CD1c-positive myeloid dendritic cell (primary cell): ENCODE measurements at regions not wholly inside any gene's neighbourhood (a gene's known extent, or its start where the extent isn't known, plus 50 kb on each side); places are given as distances from the start of the nearest gene placed in this dataset.
A peak's percentile ranks its signal among the peaks of the same experiment; 100 is the strongest.
"Not testable (repeated sequence)": the region's sequence is repeated elsewhere in the genome, so short reads cannot be mapped to it uniquely, and the experiment has no call there.

ENCODE experiments used
- DNase-seq: peaks from one replicate; pipeline ENCODE4 v3.0.0-alpha.2; 2016; ENCODE audit errors: extremely low spot score

GRCh38 chr2:182548031-182548950 lies 121.5 kb upstream of the PDE1A start:
- DNase-seq, result no peak

DNA sequence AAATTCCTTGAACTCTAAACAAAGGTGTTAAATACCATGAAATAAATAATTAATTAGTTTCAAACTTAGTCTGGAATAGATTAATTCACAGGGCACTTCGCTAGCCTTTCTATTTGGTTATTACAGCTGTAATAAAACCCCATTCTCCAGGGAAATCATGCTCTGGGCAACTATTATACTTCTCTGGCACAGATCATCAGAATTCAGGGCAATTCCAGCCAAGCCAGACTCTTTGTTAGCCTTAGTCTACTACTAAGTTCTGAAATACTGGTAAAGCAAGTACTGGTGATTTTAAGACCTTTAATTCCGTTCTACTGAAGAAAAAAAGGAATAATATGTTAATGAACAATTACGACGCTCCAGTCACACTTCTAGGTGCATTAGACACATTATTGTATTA lies 123.4 kb upstream of the PDE1A start:
- DNase-seq, result no peak

- not testable (repeated sequence) for DNase-seq
Measured at GRCh38 chr2:182552232-182552631, 125.4 kb upstream of the PDE1A start.

DNA sequence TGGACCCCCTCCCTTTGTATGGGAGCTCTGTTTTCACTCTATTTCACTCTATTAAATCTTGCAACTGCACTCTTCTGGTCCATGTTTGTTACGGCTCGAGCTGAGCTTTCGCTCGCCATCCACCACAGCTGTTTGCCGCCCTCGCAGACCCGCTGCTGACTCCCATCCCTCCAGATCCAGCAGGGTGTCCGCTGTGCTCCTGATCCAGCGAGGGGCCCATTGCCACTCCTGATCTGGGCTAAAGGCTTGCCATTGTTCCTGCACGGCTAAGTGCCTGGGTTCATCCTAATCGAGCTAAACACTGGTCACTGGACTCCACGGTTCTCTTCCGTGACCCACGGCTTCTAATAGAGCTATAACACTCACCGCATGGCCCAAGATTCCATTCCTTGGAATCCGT lies 125.9 kb upstream of the PDE1A start:
- not testable (repeated sequence) for DNase-seq

GRCh38 chr2:182553483-182553882 lies 126.6 kb upstream of the PDE1A start:
- peak; percentile 52 for DNase-seq

GRCh38 chr2:182554950-182555349 lies 128.1 kb upstream of the PDE1A start:
- DNase-seq, result no peak

GRCh38 chr2:182558564-182558963 lies 131.7 kb upstream of the PDE1A start:
- no peak for DNase-seq

DNA sequence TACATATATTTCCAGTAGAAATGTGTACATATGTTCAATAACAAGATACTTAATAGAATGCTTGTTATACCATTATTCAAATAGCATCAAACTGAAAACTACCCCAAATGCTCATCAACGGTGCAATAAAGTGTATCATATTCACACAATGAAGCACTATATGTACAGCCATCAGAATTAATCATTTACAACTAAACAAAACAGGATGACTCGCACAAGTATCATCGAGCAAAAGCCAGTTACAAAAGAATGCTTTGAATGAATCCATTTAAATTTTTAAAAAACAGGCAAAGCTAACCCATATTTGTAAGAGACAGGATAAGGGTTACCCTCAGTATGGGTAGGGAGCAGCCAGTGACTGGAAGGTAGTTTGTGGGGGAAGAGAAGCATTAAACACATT lies 132.8 kb upstream of the PDE1A start:
- DNase-seq, result no peak

- DNase-seq, result no peak
Measured at GRCh38 chr2:182565911-182566567, 139.2 kb upstream of the PDE1A start.

DNA sequence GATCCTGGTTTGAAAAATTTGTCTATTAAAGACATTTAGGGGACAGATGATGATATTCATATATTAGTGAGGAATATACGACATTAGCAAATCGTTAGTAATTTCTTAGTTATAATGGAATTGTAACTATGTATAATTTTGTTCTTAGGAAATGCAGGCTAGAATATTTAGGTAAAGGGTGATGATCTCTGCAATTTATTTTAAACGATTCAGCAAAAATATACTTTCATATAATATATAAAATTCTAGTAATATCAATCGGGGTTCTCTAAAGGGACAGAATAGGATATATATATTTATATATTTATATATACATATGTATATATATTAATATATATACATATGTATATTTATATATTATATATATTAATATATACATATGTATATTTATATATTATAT lies 142.5 kb upstream of the DNAJC10 start:
- no peak for DNase-seq

- no peak for DNase-seq
Measured at GRCh38 chr2:182577816-182578215, 138.2 kb upstream of the DNAJC10 start.

DNA sequence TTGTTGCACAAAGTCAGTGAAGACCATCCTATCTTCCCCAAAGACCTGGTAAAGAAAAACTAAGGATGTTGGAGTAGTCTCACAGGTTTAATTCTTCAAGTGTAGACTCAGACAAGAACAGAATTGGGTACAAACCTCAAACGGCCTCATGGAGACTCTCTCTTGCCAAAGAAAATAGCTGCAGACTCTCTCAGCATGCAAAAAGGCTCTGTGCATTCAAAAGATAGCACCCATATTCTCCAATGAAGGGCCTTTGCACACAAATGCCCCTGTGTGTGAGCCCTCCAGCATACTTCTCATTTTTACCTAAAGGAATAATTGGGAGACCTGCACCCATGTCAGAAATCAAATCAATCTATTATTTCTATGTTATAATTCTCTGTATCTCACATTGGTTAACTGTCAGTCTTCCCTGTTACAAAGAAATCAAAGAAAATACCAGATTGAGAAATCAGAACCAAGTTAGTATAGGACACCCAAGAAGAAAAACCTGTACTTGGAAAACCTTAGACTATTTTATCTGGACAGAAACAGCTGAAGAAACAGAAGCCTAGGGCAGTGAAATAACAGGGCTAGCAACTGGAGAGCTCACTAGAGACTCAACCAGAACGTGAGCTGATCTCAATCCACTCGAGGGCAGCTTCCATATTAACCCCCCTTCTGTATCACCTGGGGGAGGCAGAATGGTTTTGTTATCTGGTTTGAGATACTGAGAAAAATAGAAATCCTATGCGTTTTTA lies 134.7 kb upstream of the DNAJC10 start:
- no peak for DNase-seq

GRCh38 chr2:182584462-182584861 lies 131.6 kb upstream of the DNAJC10 start:
- no peak for DNase-seq

- no peak for DNase-seq
Measured at GRCh38 chr2:182585001-182585400, 131.1 kb upstream of the DNAJC10 start.

DNA sequence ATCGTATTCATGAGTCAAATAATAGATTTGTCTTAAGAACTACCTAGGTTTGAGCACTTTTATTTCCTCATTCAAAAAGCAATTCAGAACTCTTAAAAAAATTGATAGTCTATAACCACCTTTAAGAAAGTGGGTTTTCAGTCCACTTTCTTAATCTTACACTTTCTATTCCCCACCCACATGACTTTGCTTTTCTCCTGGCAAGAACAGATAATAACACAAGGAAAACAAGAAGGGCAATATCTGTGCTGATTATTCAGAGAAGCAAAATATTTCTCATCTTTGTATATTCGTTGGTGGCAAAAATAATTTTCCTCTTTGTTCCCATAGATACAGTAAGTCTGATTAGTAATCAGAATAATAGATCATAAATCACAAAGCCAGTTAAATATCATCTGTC lies 130.6 kb upstream of the DNAJC10 start:
- no peak for DNase-seq

GRCh38 chr2:182586426-182586825 lies 129.6 kb upstream of the DNAJC10 start:
- no peak for DNase-seq

DNA sequence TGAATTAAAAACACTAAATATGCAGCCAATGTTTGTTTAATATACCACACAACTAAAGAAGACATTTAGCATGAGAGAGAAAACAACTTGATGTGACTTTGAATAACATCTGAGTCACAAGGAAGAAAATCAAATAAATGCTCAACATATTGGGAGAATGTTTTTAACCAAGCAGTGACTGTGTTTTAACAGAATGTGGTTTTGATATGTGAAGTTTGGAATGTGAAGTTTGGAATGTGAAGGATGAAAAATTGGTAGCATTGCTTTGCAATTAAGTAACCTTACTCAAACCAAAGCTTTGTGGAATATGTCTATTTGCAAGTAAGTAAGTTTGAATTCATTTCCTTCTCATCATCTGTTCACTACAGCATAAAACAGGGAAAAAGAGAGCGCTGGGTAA lies 128.2 kb upstream of the DNAJC10 start:
- no peak for DNase-seq

DNA sequence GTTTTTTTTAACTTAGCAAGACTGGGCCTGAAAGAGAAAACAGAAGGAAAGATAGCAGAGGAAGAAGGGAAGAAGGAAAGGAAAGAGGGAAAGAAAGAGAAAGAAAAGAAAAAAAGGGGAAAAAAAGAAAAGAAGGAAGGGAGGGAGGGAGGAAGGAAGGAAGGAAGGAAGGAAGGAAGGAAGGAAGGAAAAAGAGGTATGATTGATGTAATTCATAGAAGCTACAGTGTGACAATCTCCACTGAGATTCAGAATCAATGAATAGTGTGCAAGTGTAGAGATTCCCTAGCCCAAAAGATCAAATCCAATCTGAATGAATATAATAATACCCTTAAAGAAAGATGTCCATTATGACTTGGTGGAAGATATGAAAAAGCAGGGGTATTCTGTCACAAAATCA lies 126.9 kb upstream of the DNAJC10 start:
- DNase-seq, result no peak

DNA sequence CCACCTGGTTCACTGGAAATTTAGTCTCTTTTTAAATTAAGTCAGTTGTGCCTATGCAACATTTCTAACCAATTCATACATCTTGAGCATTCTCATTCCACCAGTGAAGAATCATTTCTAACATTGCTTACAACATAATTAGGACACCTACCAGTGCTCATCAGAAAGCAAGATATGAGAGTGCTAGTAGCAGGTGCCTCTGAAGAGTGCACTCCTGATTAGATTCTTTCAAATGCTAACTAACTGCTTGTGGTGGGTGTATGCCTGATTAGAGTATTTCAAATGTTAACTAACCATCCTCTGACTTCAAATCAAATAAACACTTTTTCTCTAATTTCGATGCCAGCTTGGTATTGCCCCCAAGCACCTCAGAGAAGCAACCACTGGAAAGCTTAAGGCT lies 124.3 kb upstream of the DNAJC10 start:
- DNase-seq, result no peak

DNA sequence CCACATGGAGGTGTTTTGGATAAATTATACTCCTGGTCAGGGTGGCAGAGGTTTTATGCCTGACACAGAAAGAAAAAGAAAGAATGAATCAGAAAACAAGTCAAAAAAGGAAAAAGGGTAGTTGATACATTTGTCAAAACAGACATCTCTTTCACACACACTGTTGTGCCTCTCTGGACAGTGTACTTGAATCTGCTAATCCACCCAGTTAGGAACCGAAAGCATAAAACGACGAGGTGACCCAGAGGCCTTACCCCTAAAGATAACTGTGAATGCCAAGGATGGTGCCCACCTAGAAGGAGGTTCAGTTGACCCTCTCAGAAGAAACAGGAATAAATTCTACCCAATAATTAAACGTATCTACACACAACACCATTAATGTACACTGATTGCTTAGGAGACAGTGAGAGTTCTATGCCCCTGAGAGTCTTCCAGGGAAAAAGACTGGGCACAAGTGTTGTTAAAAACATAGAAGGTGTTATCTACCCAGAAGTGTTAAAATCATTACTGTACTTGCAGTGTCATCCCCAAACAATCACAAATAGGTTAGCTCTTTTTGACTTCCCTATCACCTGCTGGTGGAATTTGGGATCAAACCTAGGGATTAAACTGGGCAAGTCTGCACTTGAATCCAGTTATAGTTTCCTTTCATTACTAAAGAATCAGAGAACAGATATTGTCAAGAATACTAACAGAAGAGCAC lies 123.2 kb upstream of the DNAJC10 start:
- DNase-seq, result no peak

- DNase-seq, result no peak
Measured at GRCh38 chr2:182593394-182593975, 122.6 kb upstream of the DNAJC10 start.

DNA sequence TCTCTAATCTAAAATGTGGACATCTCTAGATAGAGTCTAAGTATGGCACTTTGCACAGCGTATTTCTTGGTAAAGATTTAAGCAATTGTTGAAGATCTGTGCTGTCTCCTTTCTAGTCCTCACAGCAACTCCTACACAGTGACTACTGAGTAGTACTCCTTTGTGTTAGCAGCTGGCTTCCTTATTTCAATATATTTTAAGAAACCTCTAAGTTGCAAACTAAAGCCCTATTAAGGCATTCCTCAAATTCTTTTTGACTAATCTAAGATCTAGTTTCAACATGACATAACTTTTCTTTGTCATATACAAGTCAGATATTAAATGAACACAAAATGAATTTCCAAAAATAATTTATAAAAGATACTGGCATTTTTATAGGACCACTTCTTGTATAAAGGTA lies 121.8 kb upstream of the DNAJC10 start:
- DNase-seq, result no peak
